ENCODE measurements at regions not wholly inside any gene's neighbourhood (a gene's known extent, or its start where the extent isn't known, plus 50 kb on each side); places are given as distances from the start of the nearest gene placed in this dataset.

DNA sequence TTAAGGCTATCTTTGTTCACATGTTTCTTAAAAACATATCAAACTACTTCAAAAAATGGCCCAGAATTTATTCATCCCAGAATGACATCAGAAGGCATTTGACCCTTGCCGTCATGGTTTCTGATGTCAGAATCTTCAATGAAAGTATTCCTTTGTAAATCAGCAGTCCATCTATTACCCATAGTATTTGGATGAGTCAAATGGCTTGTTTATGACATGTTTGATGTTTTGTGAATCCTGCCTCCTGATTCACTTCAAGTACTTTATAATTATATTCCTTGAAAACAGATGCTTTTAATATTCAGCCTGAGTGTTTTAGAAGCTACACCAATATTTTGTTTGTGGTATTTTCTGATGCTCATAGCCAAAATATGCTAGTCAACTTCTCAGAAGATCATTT is 200.8 kb upstream of the MEF2C start:
- TF ChIP-seq, protein P1, sequence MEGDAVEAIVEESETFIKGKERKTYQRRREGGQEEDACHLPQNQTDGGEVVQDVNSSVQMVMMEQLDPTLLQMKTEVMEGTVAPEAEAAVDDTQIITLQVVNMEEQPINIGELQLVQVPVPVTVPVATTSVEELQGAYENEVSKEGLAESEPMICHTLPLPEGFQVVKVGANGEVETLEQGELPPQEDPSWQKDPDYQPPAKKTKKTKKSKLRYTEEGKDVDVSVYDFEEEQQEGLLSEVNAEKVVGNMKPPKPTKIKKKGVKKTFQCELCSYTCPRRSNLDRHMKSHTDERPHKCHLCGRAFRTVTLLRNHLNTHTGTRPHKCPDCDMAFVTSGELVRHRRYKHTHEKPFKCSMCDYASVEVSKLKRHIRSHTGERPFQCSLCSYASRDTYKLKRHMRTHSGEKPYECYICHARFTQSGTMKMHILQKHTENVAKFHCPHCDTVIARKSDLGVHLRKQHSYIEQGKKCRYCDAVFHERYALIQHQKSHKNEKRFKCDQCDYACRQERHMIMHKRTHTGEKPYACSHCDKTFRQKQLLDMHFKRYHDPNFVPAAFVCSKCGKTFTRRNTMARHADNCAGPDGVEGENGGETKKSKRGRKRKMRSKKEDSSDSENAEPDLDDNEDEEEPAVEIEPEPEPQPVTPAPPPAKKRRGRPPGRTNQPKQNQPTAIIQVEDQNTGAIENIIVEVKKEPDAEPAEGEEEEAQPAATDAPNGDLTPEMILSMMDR (IDR thresholded peaks at IDR 0.05; ENCODE audit: poor library complexity, severe bottlenecking): no peak
- TF ChIP-seq EZH2 (IDR thresholded peaks at IDR 0.05; ENCODE audit: borderline replicate concordance, insufficient read depth, low read length, poor library complexity, severe bottlenecking): no peak
- TF ChIP-seq, protein P2, sequence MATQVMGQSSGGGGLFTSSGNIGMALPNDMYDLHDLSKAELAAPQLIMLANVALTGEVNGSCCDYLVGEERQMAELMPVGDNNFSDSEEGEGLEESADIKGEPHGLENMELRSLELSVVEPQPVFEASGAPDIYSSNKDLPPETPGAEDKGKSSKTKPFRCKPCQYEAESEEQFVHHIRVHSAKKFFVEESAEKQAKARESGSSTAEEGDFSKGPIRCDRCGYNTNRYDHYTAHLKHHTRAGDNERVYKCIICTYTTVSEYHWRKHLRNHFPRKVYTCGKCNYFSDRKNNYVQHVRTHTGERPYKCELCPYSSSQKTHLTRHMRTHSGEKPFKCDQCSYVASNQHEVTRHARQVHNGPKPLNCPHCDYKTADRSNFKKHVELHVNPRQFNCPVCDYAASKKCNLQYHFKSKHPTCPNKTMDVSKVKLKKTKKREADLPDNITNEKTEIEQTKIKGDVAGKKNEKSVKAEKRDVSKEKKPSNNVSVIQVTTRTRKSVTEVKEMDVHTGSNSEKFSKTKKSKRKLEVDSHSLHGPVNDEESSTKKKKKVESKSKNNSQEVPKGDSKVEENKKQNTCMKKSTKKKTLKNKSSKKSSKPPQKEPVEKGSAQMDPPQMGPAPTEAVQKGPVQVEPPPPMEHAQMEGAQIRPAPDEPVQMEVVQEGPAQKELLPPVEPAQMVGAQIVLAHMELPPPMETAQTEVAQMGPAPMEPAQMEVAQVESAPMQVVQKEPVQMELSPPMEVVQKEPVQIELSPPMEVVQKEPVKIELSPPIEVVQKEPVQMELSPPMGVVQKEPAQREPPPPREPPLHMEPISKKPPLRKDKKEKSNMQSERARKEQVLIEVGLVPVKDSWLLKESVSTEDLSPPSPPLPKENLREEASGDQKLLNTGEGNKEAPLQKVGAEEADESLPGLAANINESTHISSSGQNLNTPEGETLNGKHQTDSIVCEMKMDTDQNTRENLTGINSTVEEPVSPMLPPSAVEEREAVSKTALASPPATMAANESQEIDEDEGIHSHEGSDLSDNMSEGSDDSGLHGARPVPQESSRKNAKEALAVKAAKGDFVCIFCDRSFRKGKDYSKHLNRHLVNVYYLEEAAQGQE (IDR thresholded peaks at IDR 0.05; ENCODE audit: borderline replicate concordance): no peak

All from neural cell (in vitro differentiated cells).